Uterus (tissue), 2 donors: ENCODE measurements at regions not wholly inside any gene's neighbourhood (a gene's known extent, or its start where the extent isn't known, plus 50 kb on each side); places are given as distances from the start of the nearest gene placed in this dataset.

Experiments used
- CTCF ChIP-seq, 4 experiments: fragments of 200-600 bp in 2 of 4; fragments of 450-650 bp in 2 of 4; sonication (generic) in 2 of 4; IDR thresholded peaks; one replicate each; pipeline ENCODE4 v1.5.1; 2016 to 2019; ENCODE audit warnings: antibody characterized with exemption in 4 of 4, mild to moderate bottlenecking in 2 of 4, moderate library complexity in 1 of 4
- POLR2A ChIP-seq, 2 donors: fragments of 450-650 bp; IDR thresholded peaks; one replicate each; pipeline ENCODE4 v1.6.1; 2016; ENCODE audit warnings: antibody characterized with exemption in 2 of 2, mild to moderate bottlenecking in 1 of 2, moderate library complexity in 1 of 2

DNA sequence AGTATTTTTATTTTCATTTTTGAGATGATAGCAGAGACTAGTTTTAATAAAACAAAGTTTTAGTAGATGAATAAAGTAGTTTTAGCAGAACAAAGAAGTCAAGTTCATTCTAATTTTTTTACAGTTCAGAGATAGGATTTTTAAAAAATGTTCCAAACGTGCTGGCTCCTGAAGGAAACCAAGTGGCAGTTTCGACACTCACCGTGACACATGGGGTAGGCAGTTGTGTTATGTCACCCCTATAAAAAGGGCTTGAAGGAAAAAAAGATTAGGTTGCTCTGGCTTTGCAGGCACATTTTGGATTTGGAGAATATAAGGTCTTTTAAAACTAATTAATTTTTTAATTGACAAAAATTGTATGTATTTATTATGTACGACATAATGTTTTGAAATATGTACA lies 305.2 kb downstream of the NDFIP2 start:
- TF ChIP-seq CTCF (IDR thresholded peaks at IDR 0.05) (no peak), POLR2A (IDR thresholded peaks at IDR 0.05) (no peak)
